Astrocyte (in vitro differentiated cells and primary cell): ENCODE measurements at regions not wholly inside any gene's neighbourhood (a gene's known extent, or its start where the extent isn't known, plus 50 kb on each side); places are given as distances from the start of the nearest gene placed in this dataset.

Source experiments
- DNase-seq: peaks from one replicate; pipeline ENCODE4 v3.0.0-alpha.2; 2010; ENCODE audit warnings: low read depth
- FAIRE-seq: peaks from 2 replicates; lab custom pipeline; 2011; peaks lifted over from hg19 to GRCh38; lab: Jason Lieb, UNC
- H2AFZ ChIP-seq: 2 replicates; pipeline ENCODE4 v1.6.0; 2012; ENCODE audit warnings: low read depth, low read length, inconsistent platforms
- H3K27ac ChIP-seq: 2 replicates; pipeline ENCODE4 v1.5.1; 2011; ENCODE audit warnings: low read depth, low read length, inconsistent platforms
- H3K27me3 ChIP-seq: 2 replicates; pipeline ENCODE4 v1.6.0; 2011; ENCODE audit warnings: low read length, inconsistent platforms; ENCODE audit not compliant: insufficient read depth
- H3K36me3 ChIP-seq: 2 replicates; pipeline ENCODE4 v1.5.1; 2011; ENCODE audit warnings: low read length, inconsistent platforms; ENCODE audit not compliant: insufficient read depth
- H3K4me1 ChIP-seq: 2 replicates; pipeline ENCODE4 v1.5.1; 2011; ENCODE audit warnings: low read length, inconsistent platforms; ENCODE audit not compliant: insufficient read depth
- H3K4me2 ChIP-seq: 2 replicates; pipeline ENCODE4 v1.6.0; 2012; ENCODE audit warnings: low read length, inconsistent platforms
- H3K4me3 ChIP-seq: 2 replicates; pipeline ENCODE4 v1.5.1; 2011; ENCODE audit warnings: low read depth, mild to moderate bottlenecking, low read length, inconsistent platforms; ENCODE audit not compliant: insufficient read depth
- H3K79me2 ChIP-seq: 2 replicates; pipeline ENCODE4 v1.6.0; 2012; ENCODE audit warnings: mild to moderate bottlenecking, low read length, inconsistent platforms; ENCODE audit not compliant: insufficient read depth
- H3K9ac ChIP-seq: 2 replicates; pipeline ENCODE4 v1.6.0; 2012; ENCODE audit warnings: mild to moderate bottlenecking, low read length, inconsistent platforms
- H3K9me3 ChIP-seq: 2 replicates; pipeline ENCODE4 v1.5.1; 2012; ENCODE audit warnings: low read depth, mild to moderate bottlenecking, low read length, inconsistent platforms; ENCODE audit not compliant: insufficient read depth
- H4K20me1 ChIP-seq: 2 replicates; pipeline ENCODE4 v1.6.0; 2012; ENCODE audit warnings: low read length, inconsistent platforms; ENCODE audit not compliant: insufficient read depth
- H3K27ac Mint-ChIP-seq: one replicate; pipeline ENCODE4 v1.8.0; 2021; ENCODE audit warnings: mild to moderate bottlenecking, mixed read lengths; ENCODE audit not compliant: unreplicated experiment
- H3K27me3 Mint-ChIP-seq: one replicate; pipeline ENCODE4 v1.8.0; 2021; ENCODE audit warnings: low read depth, mixed read lengths; ENCODE audit not compliant: unreplicated experiment
- H3K36me3 Mint-ChIP-seq: one replicate; pipeline ENCODE4 v1.8.0; 2021; ENCODE audit warnings: low read depth, mixed read lengths; ENCODE audit not compliant: unreplicated experiment
- H3K4me1 Mint-ChIP-seq: one replicate; pipeline ENCODE4 v1.8.0; 2021; ENCODE audit warnings: low read depth, mixed read lengths; ENCODE audit not compliant: unreplicated experiment
- H3K4me3 Mint-ChIP-seq: one replicate; pipeline ENCODE4 v1.8.0; 2021; ENCODE audit warnings: mild to moderate bottlenecking, moderate library complexity, mixed read lengths; ENCODE audit not compliant: unreplicated experiment
- H3K9me3 Mint-ChIP-seq: one replicate; pipeline ENCODE4 v1.8.0; 2021; ENCODE audit warnings: mild to moderate bottlenecking, mixed read lengths; ENCODE audit not compliant: unreplicated experiment
- EZH2 ChIP-seq: IDR thresholded peaks from 2 replicates; pipeline ENCODE4 v1.6.1; 2012; ENCODE audit warnings: mild to moderate bottlenecking, low read length, inconsistent platforms; ENCODE audit not compliant: insufficient read depth
- TF ChIP-seq, protein P1 (sequence below): IDR thresholded peaks from 2 replicates; pipeline ENCODE4 v1.5.1; 2011; ENCODE audit warnings: low read depth, mild to moderate bottlenecking, inconsistent platforms, low read length, moderate library complexity; ENCODE audit not compliant: insufficient read depth

DNA sequence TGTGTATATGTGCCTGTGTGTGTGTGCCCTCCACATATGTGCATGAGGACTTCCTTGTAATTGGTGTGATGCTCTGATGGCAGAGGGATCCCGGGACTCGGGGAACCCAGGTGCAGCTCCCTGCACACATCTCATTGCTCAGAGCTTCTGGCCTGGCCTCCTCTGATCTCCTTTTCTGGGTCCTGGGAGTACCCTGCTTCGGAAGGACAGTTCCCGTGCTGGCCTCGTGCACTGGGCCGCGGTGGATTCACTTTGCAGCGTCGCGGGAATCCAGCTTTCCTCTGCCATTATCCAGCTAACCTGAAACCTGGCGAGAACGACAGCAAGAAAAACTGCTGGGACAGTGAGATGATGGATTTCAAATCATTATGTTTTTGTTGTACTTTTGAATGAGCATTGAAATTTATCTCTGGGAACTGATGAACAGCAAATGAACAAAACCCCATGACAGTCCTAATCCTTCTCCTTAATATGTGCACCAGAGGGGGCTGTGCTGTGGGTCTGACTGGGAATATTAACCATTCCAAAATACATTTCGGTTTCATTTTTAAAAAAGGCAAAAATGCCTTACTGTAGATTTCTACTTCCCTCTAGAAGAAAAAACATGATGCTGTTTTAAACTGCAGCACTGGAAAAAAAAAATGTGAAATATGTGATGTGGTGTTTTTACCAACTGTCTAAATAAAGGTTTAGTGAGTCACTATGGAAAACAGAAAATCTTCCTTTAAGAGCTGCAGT, 78.2 kb downstream of the PTGR3 start:
- Histone ChIP-seq H3K9me3 (no peaks in the 10 kb centered on the region), H4K20me1 (no peaks in the 10 kb centered on the region), H3K27ac (no peak overlapping the region), H2AFZ (no peak overlapping the region), H3K4me2 (peak overlapping the region; percentile 37), H3K4me3 (no peak overlapping the region), H3K79me2 (no peaks in the 10 kb centered on the region), H3K9ac (no peak overlapping the region), H3K4me1 (no peaks in the 10 kb centered on the region), H3K27me3 (no peaks in the 10 kb centered on the region), H3K36me3 (no peaks in the 10 kb centered on the region)
- Mint-ChIP-seq H3K27me3 (peaks cover 16% of the 10 kb centered on the region), H3K4me3 (no peak overlapping the region), H3K9me3 (no peaks in the 10 kb centered on the region), H3K27ac (no peak overlapping the region), H3K4me1 (peaks cover 6% of the 10 kb centered on the region), H3K36me3 (no peaks in the 10 kb centered on the region)
- FAIRE-seq, result no peak
- no peak for DNase-seq
- TF ChIP-seq, protein P1, sequence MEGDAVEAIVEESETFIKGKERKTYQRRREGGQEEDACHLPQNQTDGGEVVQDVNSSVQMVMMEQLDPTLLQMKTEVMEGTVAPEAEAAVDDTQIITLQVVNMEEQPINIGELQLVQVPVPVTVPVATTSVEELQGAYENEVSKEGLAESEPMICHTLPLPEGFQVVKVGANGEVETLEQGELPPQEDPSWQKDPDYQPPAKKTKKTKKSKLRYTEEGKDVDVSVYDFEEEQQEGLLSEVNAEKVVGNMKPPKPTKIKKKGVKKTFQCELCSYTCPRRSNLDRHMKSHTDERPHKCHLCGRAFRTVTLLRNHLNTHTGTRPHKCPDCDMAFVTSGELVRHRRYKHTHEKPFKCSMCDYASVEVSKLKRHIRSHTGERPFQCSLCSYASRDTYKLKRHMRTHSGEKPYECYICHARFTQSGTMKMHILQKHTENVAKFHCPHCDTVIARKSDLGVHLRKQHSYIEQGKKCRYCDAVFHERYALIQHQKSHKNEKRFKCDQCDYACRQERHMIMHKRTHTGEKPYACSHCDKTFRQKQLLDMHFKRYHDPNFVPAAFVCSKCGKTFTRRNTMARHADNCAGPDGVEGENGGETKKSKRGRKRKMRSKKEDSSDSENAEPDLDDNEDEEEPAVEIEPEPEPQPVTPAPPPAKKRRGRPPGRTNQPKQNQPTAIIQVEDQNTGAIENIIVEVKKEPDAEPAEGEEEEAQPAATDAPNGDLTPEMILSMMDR, result no peak
- TF ChIP-seq EZH2, result no peak

DNA sequence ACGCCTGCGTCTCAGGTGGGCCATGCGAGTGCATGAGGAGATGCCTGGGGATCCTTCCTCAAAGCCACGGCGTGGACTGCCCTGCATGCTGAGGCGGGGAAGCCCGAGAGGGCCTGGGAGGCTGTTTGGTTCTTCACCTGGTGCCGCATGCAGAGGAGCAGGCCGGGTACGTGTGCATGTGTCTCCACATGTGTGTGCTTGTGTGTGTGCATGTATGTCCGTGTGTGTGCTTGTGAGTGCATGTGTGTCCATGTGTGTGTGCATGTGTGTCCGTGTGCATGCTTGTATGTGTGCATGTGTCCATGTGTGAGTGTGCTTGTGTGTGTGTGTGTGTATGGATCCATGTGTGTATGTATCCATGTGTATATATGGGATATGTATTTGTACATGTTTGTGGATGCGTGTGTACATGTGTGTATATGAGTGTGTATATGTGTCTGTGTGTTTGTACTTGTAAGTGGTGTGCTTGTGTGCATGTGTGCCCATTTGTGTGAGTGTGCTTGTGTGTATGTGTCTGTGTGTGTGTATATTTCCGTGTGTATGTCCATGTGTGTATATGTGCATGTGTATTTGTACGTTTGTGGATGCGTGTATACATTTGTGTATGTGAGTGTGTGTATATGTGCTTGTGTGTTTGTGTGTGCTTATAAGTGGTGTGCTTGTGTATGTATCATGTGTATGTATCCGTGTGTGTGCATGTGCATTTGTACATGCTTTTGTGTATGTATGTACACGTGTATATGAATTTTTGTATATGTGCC, 79.0 kb downstream of the PTGR3 start:
- no peaks in the 10 kb centered on the region for H3K9me3 ChIP-seq
- H3K79me2 ChIP-seq, result no peaks in the 10 kb centered on the region
- DNase-seq (no peak), FAIRE-seq (no peak)
- H3K9ac ChIP-seq, result no peak overlapping the region
- Mint-ChIP-seq H3K27me3 (peaks cover 16% of the 10 kb centered on the region), H3K9me3 (no peaks in the 10 kb centered on the region), H3K36me3 (no peaks in the 10 kb centered on the region), H3K4me3 (no peak overlapping the region), H3K4me1 (peaks cover 6% of the 10 kb centered on the region), H3K27ac (no peak overlapping the region)
- no peaks in the 10 kb centered on the region for H3K4me1 ChIP-seq
- no peak overlapping the region for H3K27ac ChIP-seq
- no peaks in the 10 kb centered on the region for H4K20me1 ChIP-seq
- no peak overlapping the region for H3K4me2 ChIP-seq
- no peak overlapping the region for H3K4me3 ChIP-seq
- no peaks in the 10 kb centered on the region for H3K36me3 ChIP-seq
- no peaks in the 10 kb centered on the region for H3K27me3 ChIP-seq
- TF ChIP-seq, protein P1, result no peak
- TF ChIP-seq EZH2, result no peak
- no peak overlapping the region for H2AFZ ChIP-seq
